Left lung (tissue), 4 donors: ENCODE measurements at regions not wholly inside any gene's neighbourhood (a gene's known extent, or its start where the extent isn't known, plus 50 kb on each side); places are given as distances from the start of the nearest gene placed in this dataset.
A peak's percentile ranks its signal among the peaks of the same experiment; 100 is the strongest.

ENCODE experiments used
- ATAC-seq: fragments of 200-7000 bp; cut with Tn5 transposase; one replicate; pipeline ENCODE4 v1.9.1; 2020; ENCODE audit warnings: moderate library complexity
- DNase-seq, 4 donors: peaks; one replicate each; pipeline ENCODE4 v3.0.0-alpha.2; 2013 to 2020
- H3K27ac ChIP-seq, 2 donors: fragments of 200-600 bp; sonication (generic) in 1 of 2; one replicate each; pipeline versions ENCODE4 v1.5.0 to v1.8.0; 2020 to 2021
- H3K27me3 ChIP-seq, 2 donors: fragments of 200-600 bp; sonication (generic) in 1 of 2; one replicate each; pipeline versions ENCODE4 v1.5.0 to v1.8.0; 2020 to 2021
- H3K36me3 ChIP-seq, 2 donors: fragments of 200-600 bp; sonication (generic) in 1 of 2; one replicate each; pipeline versions ENCODE4 v1.5.0 to v1.8.0; 2020 to 2021
- H3K4me1 ChIP-seq, 2 donors: fragments of 200-600 bp; one replicate each; pipeline ENCODE4 v1.8.0; 2021
- H3K4me3 ChIP-seq, 2 donors: fragments of 200-600 bp; sonication (generic) in 1 of 2; one replicate each; pipeline versions ENCODE4 v1.5.0 to v1.8.0; 2020 to 2021; ENCODE audit warnings: mild to moderate bottlenecking in 1 of 2
- H3K9me3 ChIP-seq, 2 donors: fragments of 200-600 bp; sonication (generic) in 1 of 2; one replicate each; pipeline versions ENCODE4 v1.5.0 to v1.8.0; 2020 to 2021
- CTCF ChIP-seq, 2 donors: fragments of 200-600 bp; sonication (generic) in 1 of 2; IDR thresholded peaks; one replicate each; pipeline versions ENCODE4 v1.5.0 to v1.8.0; 2021; ENCODE audit warnings: antibody characterized with exemption in 2 of 2
- intact Hi-C, 2 donors: fragments of 100-400 bp; cut with DNase I; formaldehyde crosslinking; loops; one replicate each; pipeline versions ENCODE4 v1.11.2 to v1.14.2; 2022
- donor health status: DM: no; HTN: yes; CAD: no.
- donor health status: DM: no; HTN: no; CAD: no.

- intact Hi-C loops: no loop called here
- no peak for ATAC-seq
- H3K27me3 ChIP-seq: peaks cover 0 to 44% of the 10 kb centered on the region in 2 donors
- no peak overlapping the region for H3K27ac ChIP-seq
- H3K4me3 ChIP-seq: no peak overlapping the region
- DNase-seq: peak in 1 of 4 donors; percentile 50
- no peaks in the 10 kb centered on the region for H3K4me1 ChIP-seq
- no peaks in the 10 kb centered on the region for H3K9me3 ChIP-seq
- no peak for TF ChIP-seq CTCF (IDR thresholded peaks at IDR 0.05)
- H3K36me3 ChIP-seq: no peaks in the 10 kb centered on the region
These were observed 113.4 kb upstream of the TCERG1L start for GRCh38 chr10:131424836-131425491.

GRCh38 chr10:131425752-131426533, 114.4 kb upstream of the TCERG1L start:
- Histone ChIP-seq H3K9me3 (no peaks in the 10 kb centered on the region), H3K4me3 (no peak overlapping the region), H3K4me1 (no peaks in the 10 kb centered on the region), H3K27ac (no peak overlapping the region), H3K36me3 (no peaks in the 10 kb centered on the region), H3K27me3 (peaks cover 0 to 52% of the 10 kb centered on the region in 2 donors)
- intact Hi-C loops: no loop called here
- TF ChIP-seq CTCF (IDR thresholded peaks at IDR 0.05): no peak
- ATAC-seq (no peak), DNase-seq (peak in 1 of 4 donors; percentile 42)

GRCh38 chr10:131426534-131426898, 115.0 kb upstream of the TCERG1L start:
- ATAC-seq (no peak), DNase-seq (peak in 1 of 4 donors; percentile 43)
- H3K4me1 ChIP-seq: no peaks in the 10 kb centered on the region
- H3K27me3 ChIP-seq: peaks cover 0 to 58% of the 10 kb centered on the region in 2 donors
- no peak overlapping the region for H3K4me3 ChIP-seq
- intact Hi-C loops: no loop called here
- H3K27ac ChIP-seq: no peak overlapping the region
- no peaks in the 10 kb centered on the region for H3K36me3 ChIP-seq
- no peak for TF ChIP-seq CTCF (IDR thresholded peaks at IDR 0.05)
- no peaks in the 10 kb centered on the region for H3K9me3 ChIP-seq

- Histone ChIP-seq H3K4me3 (no peak overlapping the region), H3K4me1 (no peaks in the 10 kb centered on the region), H3K9me3 (no peaks in the 10 kb centered on the region), H3K36me3 (no peaks in the 10 kb centered on the region), H3K27me3 (peaks cover 0 to 66% of the 10 kb centered on the region in 2 donors), H3K27ac (no peak overlapping the region)
- no peak for ATAC-seq
- intact Hi-C loops: no loop called here
- no peak for TF ChIP-seq CTCF (IDR thresholded peaks at IDR 0.05)
- no peak for DNase-seq
These were observed 115.8 kb upstream of the TCERG1L start for GRCh38 chr10:131427281-131427680.

- Histone ChIP-seq H3K27ac (no peak overlapping the region), H3K4me1 (no peaks in the 10 kb centered on the region), H3K27me3 (peaks cover 0 to 71% of the 10 kb centered on the region in 2 donors), H3K9me3 (no peaks in the 10 kb centered on the region), H3K4me3 (no peak overlapping the region), H3K36me3 (no peaks in the 10 kb centered on the region)
- DNase-seq (peak in 1 of 4 donors; percentile 43), ATAC-seq (no peak)
- intact Hi-C loops: no loop called here
- TF ChIP-seq CTCF (IDR thresholded peaks at IDR 0.05): no peak
These were observed 116.4 kb upstream of the TCERG1L start for GRCh38 chr10:131427901-131428300.
